ENCODE measurements at regions not wholly inside any gene's neighbourhood (a gene's known extent, or its start where the extent isn't known, plus 50 kb on each side); places are given as distances from the start of the nearest gene placed in this dataset.

GRCh38 chr5:74152625-74153254 lies 487.8 kb downstream of the ENC1 start (continued):
- TF ChIP-seq MLLT1 (IDR thresholded peaks at IDR 0.05) = no peak
- TF ChIP-seq PRDM15 (CRISPR knock-in tag; IDR thresholded peaks at IDR 0.05) = no peak
- no peak for TF ChIP-seq MXI1 (IDR thresholded peaks at IDR 0.05; ENCODE audit: low read depth, low read length)

GRCh38 chr5:74152136-74152535 lies 488.4 kb downstream of the ENC1 start:
- in situ Hi-C loops (cut with MboI) (no loop called here), intact Hi-C loops (cut with micrococcal nuclease; ENCODE audit: unreplicated experiment) (no loop called here)
- H3K79me2 ChIP-seq (ENCODE audit: control insufficient read depth, insufficient read depth, low read length) = no peaks in the 10 kb centered on the region
- no peak overlapping the region for H2AFZ ChIP-seq (ENCODE audit: control insufficient read depth, low read depth, low read length)
- H3K27me3 ChIP-seq (replicated peaks in 1 of 2; ENCODE audit: control insufficient read depth in 2 of 2, insufficient read depth in 2 of 2, low read length in 1 of 2) = no peaks in the 10 kb centered on the region
- H3K27ac ChIP-seq (ENCODE audit: control insufficient read depth, insufficient read depth) = no peak overlapping the region
- no peak overlapping the region for H3K4me2 ChIP-seq (ENCODE audit: control insufficient read depth, insufficient read depth)
- WGBS (ENCODE audit: insufficient coverage, insufficient replicate concordance, low lambda C conversion rate, missing lambda C conversion rate) = 66% methylated on average over 4 of the region's 4 CpGs
- no peak for DNase-seq (ENCODE audit: low read depth, low spot score)
- H3K9ac ChIP-seq (ENCODE audit: control insufficient read depth, insufficient read depth, low read length) = no peak overlapping the region
- FAIRE-seq = no peak
- TF ChIP-seq TCF7 (IDR thresholded peaks at IDR 0.05; ENCODE audit: borderline replicate concordance) = no peak
- TF ChIP-seq HDAC2 (IDR thresholded peaks at IDR 0.05) = no peak
- no peak for TF ChIP-seq YY1 (IDR thresholded peaks at IDR 0.05; ENCODE audit: low read depth, low read length)
- TF ChIP-seq SMAD5 (IDR thresholded peaks at IDR 0.05; ENCODE audit: low read depth) = no peak
- TF ChIP-seq RBBP5 (conservative IDR thresholded peaks at IDR 0.05) = no peak
- no peak for TF ChIP-seq ZNF207 (IDR thresholded peaks at IDR 0.05; ENCODE audit: borderline replicate concordance)
- no peak for TF ChIP-seq POLR2AphosphoS2 (IDR thresholded peaks at IDR 0.05; ENCODE audit: low read depth, low read length)
- no peak for TF ChIP-seq SUZ12 (IDR thresholded peaks at IDR 0.05; ENCODE audit: unreplicated experiment)
- TF ChIP-seq NR2C2 (IDR thresholded peaks at IDR 0.05; ENCODE audit: borderline replicate concordance, control insufficient read depth, insufficient read length, low read depth) = no peak
- H4K20me1 ChIP-seq (ENCODE audit: control insufficient read depth, insufficient read depth) = no peaks in the 10 kb centered on the region
- CTCF ChIA-PET = interaction anchor here (0.6 kb wide), 1 partner anchor 446 kb away, joined by 3 read pairs; no protein-coding TSS in a partner anchor
- H3K4me1 ChIP-seq (ENCODE audit: control insufficient read depth, insufficient read depth, low read length) = no peaks in the 10 kb centered on the region
- no TSS peak for BruUV-seq (replicated peaks)
- no peak overlapping the region for H3K4me3 ChIP-seq
- no peak for ATAC-seq
- H3K9me3 ChIP-seq (replicated peaks; ENCODE audit: control insufficient read depth, insufficient read depth, low read length) = no peaks in the 10 kb centered on the region
- RAD21 ChIA-PET (ENCODE audit: unreplicated experiment) = no interaction called here
- H3K36me3 ChIP-seq (ENCODE audit: control insufficient read depth in 2 of 2, insufficient read depth in 2 of 2, low read length in 1 of 2) = no peaks in the 10 kb centered on the region
- POLR2A ChIA-PET = no interaction called here
- SMC1A ChIA-PET (ENCODE audit: uncharacterized antibody, unreplicated experiment) = interaction anchor here (1.2 kb wide), 1 partner anchor 10 kb away, joined by 4 read pairs; no protein-coding TSS in a partner anchor
